NCI-H1694 (cell line): ENCODE measurements at regions not wholly inside any gene's neighbourhood (a gene's known extent, or its start where the extent isn't known, plus 50 kb on each side); places are given as distances from the start of the nearest gene placed in this dataset.

Source experiments
- DNase-seq: peaks from one replicate; lab custom pipeline; 2025; lab: John Stamatoyannopoulos, UW

- DNase-seq = no peak
Measured at GRCh38 chrX:10747975-10748374, 127.6 kb upstream of the MID1 start.

DNA sequence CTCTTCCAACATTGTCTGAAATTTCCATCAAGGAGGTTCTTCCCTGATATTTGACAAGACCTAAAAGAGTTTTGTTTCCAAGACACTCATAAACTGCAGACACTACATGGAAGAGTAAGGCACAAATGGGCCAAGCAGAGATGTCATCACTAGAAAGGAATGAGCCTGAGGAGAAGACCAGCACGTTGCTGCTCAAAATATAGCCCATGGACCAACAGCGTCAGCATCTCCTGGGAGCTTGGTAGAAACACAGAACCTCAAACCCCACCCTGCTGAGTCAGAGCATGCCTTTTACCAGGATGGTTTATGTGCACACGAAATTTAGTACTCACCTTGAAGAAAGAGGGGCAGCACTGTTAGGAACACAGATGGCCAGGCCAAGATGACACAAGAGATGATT is 128.7 kb upstream of the MID1 start:
- DNase-seq = no peak

- DNase-seq = no peak
Measured at GRCh38 chrX:10750581-10750980, 130.2 kb upstream of the MID1 start.

- no peak for DNase-seq
Measured at GRCh38 chrX:10753116-10753515, 132.7 kb upstream of the MID1 start.

GRCh38 chrX:10754445-10754844 is 134.1 kb upstream of the MID1 start:
- no peak for DNase-seq

- DNase-seq = no peak
Measured at GRCh38 chrX:10755439-10756334, 135.3 kb upstream of the MID1 start.

DNA sequence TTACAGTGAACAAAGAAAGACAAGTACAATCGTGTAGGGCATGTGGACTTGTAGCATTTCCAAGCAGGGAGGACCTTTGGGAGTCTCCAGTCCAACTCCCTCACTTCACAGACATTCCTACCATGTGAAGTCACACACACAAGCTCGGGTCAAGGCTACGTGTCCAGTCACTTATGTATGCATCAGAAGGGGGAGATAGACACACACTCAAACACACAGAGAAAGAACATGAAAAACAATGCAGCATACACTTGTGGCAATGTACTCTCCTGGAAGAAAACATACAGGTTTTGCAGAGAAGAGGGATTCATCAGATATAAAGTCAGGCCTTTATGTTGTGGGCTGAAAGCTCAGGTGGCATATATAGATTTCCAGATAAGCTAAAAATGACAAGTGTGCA is 136.1 kb upstream of the MID1 start:
- no peak for DNase-seq

DNA sequence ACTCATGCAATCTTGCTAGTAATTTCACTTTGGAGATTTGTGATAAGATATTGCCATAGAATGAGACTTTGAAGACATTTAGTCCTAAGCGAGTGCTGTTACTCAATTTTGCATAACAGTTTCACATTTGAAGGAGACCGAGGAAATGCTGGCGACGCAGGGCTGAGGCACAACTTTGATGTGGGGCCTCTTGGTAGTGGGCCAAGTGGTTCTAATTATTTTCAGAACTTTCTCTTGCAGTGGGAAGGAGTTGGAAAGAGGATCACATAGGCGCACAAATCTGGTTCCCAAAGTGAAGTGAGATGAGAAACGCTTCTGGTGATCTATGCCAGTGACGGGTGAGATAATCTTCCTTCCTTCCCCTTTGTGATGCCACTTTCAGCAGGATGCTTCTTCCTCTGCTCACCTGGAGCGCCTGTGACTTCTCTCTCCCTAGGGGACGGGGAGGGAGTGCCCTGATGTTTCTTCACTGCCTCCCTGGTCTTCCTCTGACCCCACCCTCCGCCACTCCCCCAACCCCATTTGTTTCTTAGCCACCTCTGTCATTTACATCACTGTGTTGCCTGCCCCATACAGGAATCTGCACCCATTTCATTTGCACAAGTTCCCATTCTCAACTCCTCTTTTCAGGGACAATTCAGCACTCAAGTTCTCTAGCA is 138.9 kb upstream of the MID1 start:
- no peak for DNase-seq

DNA sequence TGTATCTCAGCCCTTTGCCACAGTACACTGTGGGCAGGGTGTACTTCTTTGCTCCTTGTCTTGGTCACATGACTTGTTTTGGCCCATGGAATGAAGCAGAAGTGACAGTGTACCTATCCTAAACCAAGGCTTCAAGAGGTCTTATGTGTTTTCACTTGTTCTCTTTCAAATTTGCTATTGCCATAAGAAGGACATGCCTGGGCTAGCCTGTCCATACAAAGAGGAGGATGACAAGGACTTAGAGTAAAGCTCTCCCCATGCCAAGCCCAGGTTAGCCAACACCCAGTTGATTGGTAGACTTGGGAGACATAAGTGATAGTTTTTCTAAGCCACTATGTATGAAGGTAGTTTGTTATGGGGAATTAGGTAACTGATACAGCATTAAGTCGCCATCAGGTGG is 141.1 kb upstream of the MID1 start:
- no peak for DNase-seq

- peak; percentile 58 for DNase-seq
Measured at GRCh38 chrX:10769195-10769594, 148.8 kb upstream of the MID1 start.

- no peak for DNase-seq
Measured at GRCh38 chrX:10769696-10770619, 149.6 kb upstream of the MID1 start.

DNA sequence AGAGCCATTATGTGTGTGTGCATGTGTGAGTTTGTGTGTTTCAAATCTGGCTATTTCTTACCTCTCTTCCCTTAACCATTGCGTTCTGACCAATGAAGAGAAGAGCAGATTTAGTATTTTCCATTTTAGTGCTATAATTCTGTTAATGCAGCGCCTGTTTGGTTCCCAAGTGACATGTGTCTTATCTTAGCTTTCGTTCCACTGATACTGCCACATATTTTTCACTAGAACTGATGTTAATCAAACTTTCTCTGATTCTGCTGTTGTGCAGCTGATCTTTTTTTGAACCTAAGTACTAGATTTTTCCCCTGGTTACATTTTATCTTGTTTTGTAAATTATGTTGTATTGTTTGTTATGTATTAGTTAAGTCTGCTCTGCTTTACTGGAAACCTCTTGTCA is 152.9 kb upstream of the MID1 start:
- no peak for DNase-seq

- DNase-seq = no peak
Measured at GRCh38 chrX:10781847-10782530, 161.6 kb upstream of the MID1 start.

- no peak for DNase-seq
Measured at GRCh38 chrX:10783451-10783995, 163.1 kb upstream of the MID1 start.

DNA sequence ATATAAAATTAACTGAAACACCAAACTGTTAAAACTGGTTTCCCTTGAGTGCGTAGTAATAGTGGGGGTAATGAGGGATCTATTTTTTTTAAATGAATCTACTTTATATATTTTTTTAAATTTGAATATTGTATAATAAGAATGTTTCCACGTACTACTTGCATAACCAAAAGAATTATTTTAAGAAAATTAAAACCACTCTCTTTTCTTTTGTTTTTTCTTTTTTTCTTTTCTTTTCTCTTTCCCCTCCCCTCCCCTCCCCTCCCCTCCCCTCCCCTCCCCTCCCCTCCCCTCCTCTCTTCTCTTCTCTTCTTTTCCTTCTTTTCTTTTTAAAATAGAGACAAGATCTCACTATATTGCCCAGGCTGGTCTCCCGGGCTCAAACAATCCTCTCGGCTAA is 166.9 kb upstream of the MID1 start:
- no peak for DNase-seq

DNA sequence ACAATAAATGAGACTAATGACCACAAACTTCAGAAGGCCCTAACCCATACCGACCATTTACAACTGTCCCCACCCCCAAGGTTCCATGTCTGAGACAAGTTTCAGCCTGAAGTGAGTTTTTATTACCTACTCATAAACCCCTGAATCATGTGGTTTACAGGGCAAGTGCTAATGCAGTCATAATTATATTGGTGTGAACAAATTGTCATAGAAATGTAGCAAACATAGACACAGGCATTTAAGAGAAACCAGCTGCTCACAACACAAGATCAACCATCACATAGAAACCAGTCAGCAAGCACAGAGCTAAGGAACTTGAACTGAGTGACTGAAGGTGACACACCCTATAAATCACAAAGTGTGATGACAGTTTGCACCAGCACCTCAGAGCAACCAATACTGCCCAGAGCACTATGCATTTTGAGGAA is 173.8 kb upstream of the MID1 start:
- no peak for DNase-seq

DNA sequence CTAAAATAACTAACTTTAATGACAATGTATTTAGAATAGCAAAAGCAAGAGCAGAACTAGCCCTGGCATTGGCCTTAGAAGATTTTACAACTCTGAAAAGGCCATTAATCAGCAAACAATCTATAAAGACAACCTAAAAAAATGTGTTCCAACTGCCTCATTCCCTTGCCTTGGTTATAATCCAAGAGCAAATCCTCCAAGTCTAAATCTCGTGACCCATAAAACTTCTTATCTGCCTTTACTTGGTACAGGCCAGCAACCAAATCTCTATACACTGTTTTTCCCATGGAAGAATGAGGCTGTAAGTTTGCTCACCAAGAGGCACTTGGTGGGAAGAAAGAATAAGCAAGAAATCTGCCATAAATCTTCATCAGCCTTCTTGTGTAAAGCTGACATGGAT is 175.3 kb upstream of the MID1 start:
- DNase-seq = no peak

- DNase-seq = no peak
Measured at GRCh38 chrX:10797466-10797865, 177.1 kb upstream of the MID1 start.

- DNase-seq = no peak
Measured at GRCh38 chrX:10798041-10798440, 177.7 kb upstream of the MID1 start.

DNA sequence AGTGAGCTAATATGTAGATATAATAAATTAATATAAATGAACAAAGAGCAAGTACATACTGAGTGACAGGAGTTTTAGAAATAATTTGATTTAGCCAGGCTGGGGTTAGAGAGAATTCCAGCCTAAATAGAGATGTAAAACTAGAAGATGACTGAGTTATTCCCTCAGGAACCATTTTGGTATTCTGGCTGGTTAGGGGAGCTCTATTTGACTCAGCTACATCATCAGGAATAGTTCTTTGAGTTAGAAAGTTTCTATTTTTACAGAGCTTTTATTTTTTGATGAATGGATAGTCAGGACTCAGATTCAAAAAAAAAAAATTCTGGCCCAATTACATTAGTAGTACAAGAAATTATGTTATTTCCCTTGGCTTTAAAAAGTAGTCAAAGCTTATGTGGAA is 180.4 kb upstream of the MID1 start:
- DNase-seq = no peak

DNA sequence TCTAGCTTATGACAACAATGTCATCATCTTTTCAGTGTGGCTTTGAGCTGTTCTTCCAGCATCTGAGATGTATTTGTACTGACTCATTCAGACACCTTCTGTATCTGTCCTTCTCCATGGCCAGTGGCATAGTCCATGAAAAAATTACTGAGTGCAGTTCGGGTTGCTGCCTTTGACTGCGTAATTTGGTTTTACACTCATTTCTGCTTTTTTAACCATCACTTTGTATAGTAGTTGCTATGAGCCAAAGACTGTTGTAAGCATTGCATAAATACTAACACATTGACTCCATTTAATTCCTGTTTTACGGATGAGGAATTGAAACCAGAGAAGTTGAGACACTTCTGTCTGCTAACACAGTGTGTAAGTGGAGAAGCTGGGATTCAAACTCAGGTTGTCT is 190.7 kb upstream of the MID1 start:
- no peak for DNase-seq

GRCh38 chrX:10813761-10814160 is 193.4 kb upstream of the MID1 start:
- DNase-seq = no peak
